ENCODE measurements at regions not wholly inside any gene's neighbourhood (a gene's known extent, or its start where the extent isn't known, plus 50 kb on each side); places are given as distances from the start of the nearest gene placed in this dataset.

GRCh38 chr5:124929000-124929399, 182.6 kb upstream of the ZNF608 start:
- TF ChIP-seq EGR1 (IDR thresholded peaks at IDR 0.05) (no peak), CREB1 (IDR thresholded peaks at IDR 0.05; ENCODE audit: low read depth) (no peak)

- TF ChIP-seq MAX (IDR thresholded peaks at IDR 0.05) (no peak), TAF1 (IDR thresholded peaks at IDR 0.05; ENCODE audit: low read depth) (no peak), FOXM1 (IDR thresholded peaks at IDR 0.05; ENCODE audit: borderline replicate concordance, low read depth) (no peak), ZBTB7A (IDR thresholded peaks at IDR 0.05; ENCODE audit: low read depth) (no peak), TEAD4 (IDR thresholded peaks at IDR 0.05) (no peak), TCF12 (IDR thresholded peaks at IDR 0.05; ENCODE audit: low read depth) (no peak), NFIC (IDR thresholded peaks at IDR 0.05) (no peak), CEBPB (IDR thresholded peaks at IDR 0.05) (no peak), CREB1 (IDR thresholded peaks at IDR 0.05; ENCODE audit: low read depth) (no peak), EP300 (IDR thresholded peaks at IDR 0.05; ENCODE audit: borderline replicate concordance) (no peak), YY1 (IDR thresholded peaks at IDR 0.05; ENCODE audit: low read depth) (no peak), EGR1 (IDR thresholded peaks at IDR 0.05) (no peak), RAD21 (IDR thresholded peaks at IDR 0.05; ENCODE audit: low read depth) (no peak)
- TF ChIP-seq, protein P1, sequence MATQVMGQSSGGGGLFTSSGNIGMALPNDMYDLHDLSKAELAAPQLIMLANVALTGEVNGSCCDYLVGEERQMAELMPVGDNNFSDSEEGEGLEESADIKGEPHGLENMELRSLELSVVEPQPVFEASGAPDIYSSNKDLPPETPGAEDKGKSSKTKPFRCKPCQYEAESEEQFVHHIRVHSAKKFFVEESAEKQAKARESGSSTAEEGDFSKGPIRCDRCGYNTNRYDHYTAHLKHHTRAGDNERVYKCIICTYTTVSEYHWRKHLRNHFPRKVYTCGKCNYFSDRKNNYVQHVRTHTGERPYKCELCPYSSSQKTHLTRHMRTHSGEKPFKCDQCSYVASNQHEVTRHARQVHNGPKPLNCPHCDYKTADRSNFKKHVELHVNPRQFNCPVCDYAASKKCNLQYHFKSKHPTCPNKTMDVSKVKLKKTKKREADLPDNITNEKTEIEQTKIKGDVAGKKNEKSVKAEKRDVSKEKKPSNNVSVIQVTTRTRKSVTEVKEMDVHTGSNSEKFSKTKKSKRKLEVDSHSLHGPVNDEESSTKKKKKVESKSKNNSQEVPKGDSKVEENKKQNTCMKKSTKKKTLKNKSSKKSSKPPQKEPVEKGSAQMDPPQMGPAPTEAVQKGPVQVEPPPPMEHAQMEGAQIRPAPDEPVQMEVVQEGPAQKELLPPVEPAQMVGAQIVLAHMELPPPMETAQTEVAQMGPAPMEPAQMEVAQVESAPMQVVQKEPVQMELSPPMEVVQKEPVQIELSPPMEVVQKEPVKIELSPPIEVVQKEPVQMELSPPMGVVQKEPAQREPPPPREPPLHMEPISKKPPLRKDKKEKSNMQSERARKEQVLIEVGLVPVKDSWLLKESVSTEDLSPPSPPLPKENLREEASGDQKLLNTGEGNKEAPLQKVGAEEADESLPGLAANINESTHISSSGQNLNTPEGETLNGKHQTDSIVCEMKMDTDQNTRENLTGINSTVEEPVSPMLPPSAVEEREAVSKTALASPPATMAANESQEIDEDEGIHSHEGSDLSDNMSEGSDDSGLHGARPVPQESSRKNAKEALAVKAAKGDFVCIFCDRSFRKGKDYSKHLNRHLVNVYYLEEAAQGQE (IDR thresholded peaks at IDR 0.05; ENCODE audit: low read depth) = no peak
- TF ChIP-seq, protein P2, sequence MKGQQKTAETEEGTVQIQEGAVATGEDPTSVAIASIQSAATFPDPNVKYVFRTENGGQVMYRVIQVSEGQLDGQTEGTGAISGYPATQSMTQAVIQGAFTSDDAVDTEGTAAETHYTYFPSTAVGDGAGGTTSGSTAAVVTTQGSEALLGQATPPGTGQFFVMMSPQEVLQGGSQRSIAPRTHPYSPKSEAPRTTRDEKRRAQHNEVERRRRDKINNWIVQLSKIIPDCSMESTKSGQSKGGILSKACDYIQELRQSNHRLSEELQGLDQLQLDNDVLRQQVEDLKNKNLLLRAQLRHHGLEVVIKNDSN (IDR thresholded peaks at IDR 0.05) = no peak
Observed at GRCh38 chr5:124932791-124933600, 186.6 kb upstream of the ZNF608 start.

- TF ChIP-seq TEAD4 (IDR thresholded peaks at IDR 0.05) (no peak), EGR1 (IDR thresholded peaks at IDR 0.05) (no peak), EP300 (IDR thresholded peaks at IDR 0.05; ENCODE audit: borderline replicate concordance) (no peak), FOXM1 (IDR thresholded peaks at IDR 0.05; ENCODE audit: borderline replicate concordance, low read depth) (no peak), TAF1 (IDR thresholded peaks at IDR 0.05; ENCODE audit: low read depth) (no peak), MAX (IDR thresholded peaks at IDR 0.05) (no peak), CEBPB (IDR thresholded peaks at IDR 0.05) (no peak), NFIC (IDR thresholded peaks at IDR 0.05) (no peak), TCF12 (IDR thresholded peaks at IDR 0.05; ENCODE audit: low read depth) (no peak), ZBTB7A (IDR thresholded peaks at IDR 0.05; ENCODE audit: low read depth) (no peak), YY1 (IDR thresholded peaks at IDR 0.05; ENCODE audit: low read depth) (no peak), CREB1 (IDR thresholded peaks at IDR 0.05; ENCODE audit: low read depth) (no peak)
- TF ChIP-seq, protein P2 (IDR thresholded peaks at IDR 0.05) = no peak
- TF ChIP-seq, protein P1 (IDR thresholded peaks at IDR 0.05; ENCODE audit: low read depth) = no peak
Observed at GRCh38 chr5:124935065-124935464, 188.6 kb upstream of the ZNF608 start.

DNA sequence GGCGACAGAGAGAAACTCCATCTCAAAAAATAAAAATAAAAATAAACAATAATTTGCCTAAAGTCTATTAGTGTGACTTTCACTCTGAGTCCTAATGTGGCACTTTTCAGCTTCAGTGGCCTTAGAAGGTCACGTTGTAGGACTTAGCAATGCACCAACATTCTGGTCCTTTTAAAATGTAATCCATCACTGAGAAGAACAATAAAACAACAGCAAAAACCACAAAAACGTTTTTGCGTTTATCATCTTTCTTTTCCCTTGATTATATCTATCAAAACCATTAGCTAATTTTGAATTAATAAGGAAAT, 190.1 kb upstream of the ZNF608 start:
- TF ChIP-seq, protein P1 (IDR thresholded peaks at IDR 0.05; ENCODE audit: low read depth) = no peak
- no peak for TF ChIP-seq ZBTB7A (IDR thresholded peaks at IDR 0.05; ENCODE audit: low read depth)
- TF ChIP-seq CREB1 (IDR thresholded peaks at IDR 0.05; ENCODE audit: low read depth) = no peak
- no peak for TF ChIP-seq TAF1 (IDR thresholded peaks at IDR 0.05; ENCODE audit: low read depth)
- no peak for TF ChIP-seq TCF12 (IDR thresholded peaks at IDR 0.05; ENCODE audit: low read depth)
- TF ChIP-seq NFIC (IDR thresholded peaks at IDR 0.05) = no peak
- no peak for TF ChIP-seq FOXM1 (IDR thresholded peaks at IDR 0.05; ENCODE audit: borderline replicate concordance, low read depth)
- no peak for TF ChIP-seq EGR1 (IDR thresholded peaks at IDR 0.05)
- TF ChIP-seq RAD21 (IDR thresholded peaks at IDR 0.05; ENCODE audit: low read depth) = no peak
- no peak for TF ChIP-seq TEAD4 (IDR thresholded peaks at IDR 0.05)
- TF ChIP-seq, protein P2 (IDR thresholded peaks at IDR 0.05) = no peak
- no peak for TF ChIP-seq YY1 (IDR thresholded peaks at IDR 0.05; ENCODE audit: low read depth)
- TF ChIP-seq CEBPB (IDR thresholded peaks at IDR 0.05) = no peak
- no peak for TF ChIP-seq EP300 (IDR thresholded peaks at IDR 0.05; ENCODE audit: borderline replicate concordance)
- TF ChIP-seq MAX (IDR thresholded peaks at IDR 0.05) = no peak
